Spinal cord (tissue), 9 donors: ENCODE measurements at regions not wholly inside any gene's neighbourhood (a gene's known extent, or its start where the extent isn't known, plus 50 kb on each side); places are given as distances from the start of the nearest gene placed in this dataset.

Experiments used
- DNase-seq, 6 donors: peaks; one replicate each; pipeline versions ENCODE4 v3.0.0 to v3.0.0-alpha.2; 2013 to 2015; ENCODE audit warnings: low spot score in 6 of 6, low read depth in 4 of 6
- H3K27ac ChIP-seq: one replicate; pipeline ENCODE4 v1.5.1; 2013; ENCODE audit warnings: low read depth, low read length, control low read depth
- H3K27me3 ChIP-seq: one replicate; pipeline ENCODE4 v1.6.1; 2013; ENCODE audit warnings: low read length; ENCODE audit not compliant: control insufficient read depth, insufficient read depth
- H3K36me3 ChIP-seq: one replicate; pipeline ENCODE4 v1.6.1; 2013; ENCODE audit warnings: low read length; ENCODE audit not compliant: control insufficient read depth, insufficient read depth
- H3K4me1 ChIP-seq: one replicate; pipeline ENCODE4 v1.6.1; 2013; ENCODE audit warnings: low read length; ENCODE audit not compliant: control insufficient read depth, insufficient read depth
- H3K4me3 ChIP-seq: one replicate; pipeline ENCODE4 v1.5.1; 2013; ENCODE audit warnings: low read depth, low read length, control low read depth
- H3K9me3 ChIP-seq: one replicate; pipeline ENCODE4 v1.6.1; 2013; ENCODE audit warnings: low read length; ENCODE audit not compliant: control insufficient read depth, insufficient read depth
- WGBS: methylation state at CpG from one replicate; pipeline ENCODE4 v1.1.5; 2013; ENCODE audit warnings: missing lambda C conversion rate; ENCODE audit not compliant: insufficient coverage; 5-methylcytosine and 5-hydroxymethylcytosine counted together
- donor health status: healthy.

DNA sequence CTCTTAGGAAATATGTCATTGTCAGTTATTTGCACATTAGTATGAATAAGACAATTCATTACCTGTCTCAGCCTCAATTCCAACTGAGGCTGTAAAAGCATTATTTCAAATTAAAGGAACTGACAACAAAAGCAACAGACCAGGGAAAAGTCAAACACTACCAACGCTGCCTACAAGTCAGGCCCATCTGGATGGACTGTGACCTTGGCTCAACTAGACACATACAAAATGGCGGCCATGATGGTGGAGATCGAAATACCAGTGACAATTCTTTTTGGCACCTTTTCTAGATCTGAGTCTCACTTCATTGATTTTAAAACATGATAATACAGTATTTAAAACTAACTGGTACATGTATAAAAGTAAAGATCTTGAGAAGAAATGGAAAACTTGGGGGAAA lies 160.7 kb downstream of the DHX15 start:
- WGBS, result 100% methylated on average over 1 of the region's 3 CpGs
- no peaks in the 10 kb centered on the region for H3K36me3 ChIP-seq
- no peaks in the 10 kb centered on the region for H3K9me3 ChIP-seq
- no peak for DNase-seq
- H3K4me3 ChIP-seq, result no peak overlapping the region
- no peaks in the 10 kb centered on the region for H3K4me1 ChIP-seq
- H3K27ac ChIP-seq, result no peak overlapping the region
- H3K27me3 ChIP-seq, result no peaks in the 10 kb centered on the region

DNA sequence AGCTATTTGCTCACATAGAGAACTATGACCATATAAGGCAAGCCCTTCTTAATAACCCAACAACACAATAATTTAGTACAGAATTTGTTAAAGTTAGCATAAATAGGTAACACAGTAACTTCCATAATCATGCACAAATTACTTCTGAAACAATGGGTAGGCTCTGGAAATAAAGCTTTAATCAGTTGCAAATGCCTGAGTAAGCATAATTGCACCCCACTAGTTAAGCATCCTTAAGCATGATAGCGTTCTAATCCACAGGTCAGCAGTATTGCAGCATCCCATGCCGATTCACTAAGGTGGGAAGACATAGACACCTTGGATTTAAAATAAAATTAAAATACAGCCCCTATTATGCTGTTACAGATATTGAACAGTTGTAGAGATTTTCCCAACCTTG lies 161.7 kb downstream of the DHX15 start:
- Histone ChIP-seq H3K27me3 (no peaks in the 10 kb centered on the region), H3K9me3 (no peaks in the 10 kb centered on the region), H3K4me3 (no peak overlapping the region), H3K27ac (no peak overlapping the region), H3K4me1 (no peaks in the 10 kb centered on the region), H3K36me3 (no peaks in the 10 kb centered on the region)
- DNase-seq, result peak in 1 of 6 donors; percentile 45
- WGBS, result no CpG with 5 or more reads among the region's 2 CpGs

DNA sequence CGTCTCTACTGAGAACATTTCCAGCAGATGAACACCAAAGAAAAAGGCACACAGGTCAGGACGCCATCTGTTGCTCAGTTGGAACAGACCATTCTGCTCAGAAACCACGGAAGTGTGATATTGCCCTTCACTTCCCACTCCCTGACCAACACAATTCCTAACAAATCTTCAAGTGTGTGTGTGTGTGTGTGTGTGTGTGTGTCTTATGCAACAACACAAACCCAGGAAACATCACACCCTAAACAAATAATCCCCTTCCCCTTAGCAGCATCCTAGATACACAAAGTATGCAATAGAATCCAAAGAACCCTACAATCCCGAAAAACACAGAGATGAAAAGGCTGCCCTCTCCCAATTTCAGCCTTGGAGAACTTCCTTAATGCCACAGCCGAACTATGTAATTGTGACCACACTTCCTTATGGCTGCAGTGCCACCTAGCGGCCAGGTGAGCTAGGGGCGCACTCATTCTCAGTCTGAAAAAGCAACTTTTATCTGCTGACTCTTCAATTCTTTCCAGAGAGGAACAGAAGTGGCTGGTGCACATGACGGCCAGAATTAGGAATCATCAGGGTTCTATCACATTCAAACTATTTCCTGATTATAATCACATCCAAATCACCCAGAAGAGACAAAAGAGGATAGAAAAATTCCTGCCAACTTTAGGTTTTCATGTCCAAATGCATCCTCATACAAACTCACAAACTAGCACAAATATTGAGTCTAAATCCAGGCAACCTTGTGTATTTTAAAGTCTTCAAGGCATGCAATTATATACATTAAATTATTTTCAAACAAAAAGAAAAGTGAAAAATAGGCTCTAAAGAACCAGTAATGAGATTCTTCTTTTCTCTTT lies 164.9 kb downstream of the DHX15 start:
- 7% methylated on average over 5 of the region's 8 CpGs for WGBS
- DNase-seq, result peak; percentile 29 to 89 (median 50)
- H3K27ac ChIP-seq, result no peak overlapping the region
- H3K9me3 ChIP-seq, result no peaks in the 10 kb centered on the region
- H3K36me3 ChIP-seq, result no peaks in the 10 kb centered on the region
- no peak overlapping the region for H3K4me3 ChIP-seq
- H3K4me1 ChIP-seq, result no peaks in the 10 kb centered on the region
- H3K27me3 ChIP-seq, result no peaks in the 10 kb centered on the region

DNA sequence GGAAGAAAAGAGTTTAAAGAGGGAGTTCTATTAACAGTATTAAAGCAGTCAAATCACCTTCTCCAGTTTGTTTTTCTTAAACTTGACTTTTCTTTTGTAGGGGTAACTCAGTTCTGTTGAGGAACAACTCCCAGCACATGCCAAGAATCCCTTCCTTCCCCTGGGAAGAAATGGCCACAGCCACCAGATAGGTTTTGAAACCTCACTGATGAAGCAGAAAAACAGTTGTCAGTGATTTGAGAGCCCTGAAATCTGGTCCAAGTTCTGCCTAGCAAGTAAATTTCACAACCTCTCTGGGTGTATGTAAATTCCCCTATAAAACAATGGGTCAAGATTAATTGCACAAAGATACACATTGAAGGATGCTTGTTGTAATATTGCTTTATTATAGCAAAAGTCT lies 167.1 kb downstream of the DHX15 start:
- Histone ChIP-seq H3K9me3 (no peaks in the 10 kb centered on the region), H3K4me3 (no peak overlapping the region), H3K27ac (no peak overlapping the region), H3K36me3 (no peaks in the 10 kb centered on the region), H3K27me3 (no peaks in the 10 kb centered on the region), H3K4me1 (no peaks in the 10 kb centered on the region)
- no peak for DNase-seq

DNA sequence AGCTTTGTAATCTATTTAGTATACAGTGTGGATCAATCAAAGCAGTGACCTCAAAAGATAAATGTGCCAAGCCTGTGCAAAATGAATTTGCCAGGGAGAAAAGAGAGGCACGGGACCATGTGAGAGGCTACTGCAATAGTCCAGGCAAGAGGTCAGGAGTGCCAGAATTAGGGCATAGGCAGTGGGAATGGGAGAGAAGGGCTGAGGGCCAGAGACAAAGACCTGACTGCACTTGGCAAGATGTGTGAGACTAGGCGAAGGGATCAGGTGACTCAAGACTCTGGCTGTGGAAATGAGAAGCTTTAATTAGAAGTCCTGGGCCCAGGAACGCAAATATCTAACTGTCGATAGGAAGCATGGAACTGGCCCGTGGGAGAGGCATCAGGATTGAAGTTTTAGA lies 168.1 kb downstream of the DHX15 start:
- H3K27ac ChIP-seq, result no peak overlapping the region
- WGBS, result 91% methylated on average over 5 of the region's 5 CpGs
- no peak overlapping the region for H3K4me3 ChIP-seq
- H3K27me3 ChIP-seq, result no peaks in the 10 kb centered on the region
- H3K9me3 ChIP-seq, result no peaks in the 10 kb centered on the region
- H3K4me1 ChIP-seq, result no peaks in the 10 kb centered on the region
- no peak for DNase-seq
- H3K36me3 ChIP-seq, result no peaks in the 10 kb centered on the region

DNA sequence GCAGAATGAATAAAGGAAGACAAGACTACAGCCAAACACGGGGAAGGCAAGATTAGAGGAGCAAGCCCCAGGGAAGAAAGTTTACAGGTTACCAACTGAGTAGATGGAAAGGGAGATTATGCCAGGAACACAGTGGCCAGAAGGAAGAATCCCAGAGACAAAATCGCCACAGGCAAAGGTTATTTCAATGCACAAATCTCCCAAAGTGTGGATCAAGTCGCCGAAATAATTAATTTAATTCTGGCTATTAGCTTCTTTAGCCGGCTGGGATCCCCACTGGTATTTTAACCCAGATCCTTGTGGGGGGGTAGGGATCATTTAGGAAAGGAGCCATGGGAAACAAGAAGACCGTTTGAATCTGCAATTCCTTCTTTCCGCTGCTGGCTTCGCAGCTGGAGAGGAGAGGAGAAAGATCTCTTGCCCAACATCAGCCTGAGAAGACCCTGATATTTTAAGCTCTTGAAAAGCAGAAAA lies 171.0 kb downstream of the DHX15 start:
- Histone ChIP-seq H3K36me3 (no peaks in the 10 kb centered on the region), H3K4me3 (no peak overlapping the region), H3K27me3 (no peaks in the 10 kb centered on the region), H3K4me1 (no peaks in the 10 kb centered on the region), H3K27ac (no peak overlapping the region), H3K9me3 (no peaks in the 10 kb centered on the region)
- 25% methylated on average over 1 of the region's 8 CpGs for WGBS
- no peak for DNase-seq

DNA sequence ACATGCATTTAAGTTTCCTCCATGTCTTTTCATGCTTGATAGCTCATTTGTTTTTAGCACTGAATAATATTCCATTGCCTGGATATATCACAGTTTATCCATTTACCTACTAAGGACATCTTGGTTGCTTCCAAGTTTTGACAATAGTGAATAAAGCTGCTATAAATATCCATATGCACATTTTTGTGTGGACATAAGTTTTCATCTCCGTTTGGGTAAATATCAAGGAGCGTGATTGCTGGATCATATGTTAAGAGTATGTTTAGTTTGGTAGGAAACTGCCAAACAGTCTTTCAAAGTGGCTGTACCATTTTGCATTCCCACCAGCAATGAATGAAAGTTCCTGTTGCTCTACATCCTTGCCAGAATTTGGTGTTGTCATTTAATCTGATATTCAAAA lies 172.5 kb downstream of the DHX15 start:
- H3K4me1 ChIP-seq, result no peaks in the 10 kb centered on the region
- no peaks in the 10 kb centered on the region for H3K27me3 ChIP-seq
- H3K9me3 ChIP-seq, result no peaks in the 10 kb centered on the region
- WGBS, result no CpG with 5 or more reads among the region's 2 CpGs
- no peaks in the 10 kb centered on the region for H3K36me3 ChIP-seq
- peak in 1 of 6 donors; percentile 79 for DNase-seq
- H3K27ac ChIP-seq, result no peak overlapping the region
- no peak overlapping the region for H3K4me3 ChIP-seq

DNA sequence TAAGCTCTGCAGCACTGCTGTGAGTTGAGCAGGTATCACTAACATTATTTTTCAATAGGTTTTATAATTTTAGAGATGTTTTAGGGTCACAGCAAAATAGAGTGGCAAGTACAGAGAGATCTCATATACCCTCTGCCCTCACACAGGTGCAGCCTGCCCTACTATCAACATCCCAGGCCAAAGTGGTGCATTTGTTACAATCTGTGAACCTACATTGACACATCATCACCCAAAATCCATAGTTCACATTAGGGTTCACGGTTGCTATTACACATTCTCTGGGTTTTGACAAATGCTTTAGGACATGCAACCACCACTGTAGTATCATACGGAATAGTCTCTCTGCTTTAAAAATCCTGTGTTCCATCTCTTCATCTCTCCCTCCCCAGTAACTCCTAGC lies 173.1 kb downstream of the DHX15 start:
- no peak for DNase-seq
- no peak overlapping the region for H3K4me3 ChIP-seq
- no peaks in the 10 kb centered on the region for H3K4me1 ChIP-seq
- H3K27ac ChIP-seq, result no peak overlapping the region
- no peaks in the 10 kb centered on the region for H3K27me3 ChIP-seq
- no peaks in the 10 kb centered on the region for H3K36me3 ChIP-seq
- H3K9me3 ChIP-seq, result no peaks in the 10 kb centered on the region
- WGBS, result 87% methylated on average over 2 of the region's 2 CpGs

DNA sequence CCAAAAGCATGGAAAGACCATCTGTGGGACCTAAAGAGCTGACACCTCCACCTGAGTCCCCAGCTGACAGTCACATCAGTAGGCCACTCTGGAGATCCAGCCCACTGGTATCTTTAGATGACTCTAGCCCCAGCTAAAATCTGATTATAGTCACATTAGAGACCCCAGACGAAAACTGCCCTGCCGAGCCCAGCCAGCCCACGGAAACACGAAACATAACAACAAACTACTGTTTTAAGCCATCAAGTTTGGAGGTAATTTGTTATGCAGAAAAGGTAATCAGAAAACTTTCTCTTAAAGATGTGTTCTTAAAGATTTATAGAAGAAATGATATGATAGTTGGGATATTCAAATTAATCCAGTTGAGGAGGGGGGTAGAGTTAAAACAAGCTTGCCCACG lies 175.7 kb downstream of the DHX15 start:
- H3K27ac ChIP-seq, result no peak overlapping the region
- no peak for DNase-seq
- WGBS, result no CpG with 5 or more reads among the region's 5 CpGs
- H3K9me3 ChIP-seq, result no peaks in the 10 kb centered on the region
- no peaks in the 10 kb centered on the region for H3K27me3 ChIP-seq
- H3K4me1 ChIP-seq, result no peaks in the 10 kb centered on the region
- no peaks in the 10 kb centered on the region for H3K36me3 ChIP-seq
- no peak overlapping the region for H3K4me3 ChIP-seq

DNA sequence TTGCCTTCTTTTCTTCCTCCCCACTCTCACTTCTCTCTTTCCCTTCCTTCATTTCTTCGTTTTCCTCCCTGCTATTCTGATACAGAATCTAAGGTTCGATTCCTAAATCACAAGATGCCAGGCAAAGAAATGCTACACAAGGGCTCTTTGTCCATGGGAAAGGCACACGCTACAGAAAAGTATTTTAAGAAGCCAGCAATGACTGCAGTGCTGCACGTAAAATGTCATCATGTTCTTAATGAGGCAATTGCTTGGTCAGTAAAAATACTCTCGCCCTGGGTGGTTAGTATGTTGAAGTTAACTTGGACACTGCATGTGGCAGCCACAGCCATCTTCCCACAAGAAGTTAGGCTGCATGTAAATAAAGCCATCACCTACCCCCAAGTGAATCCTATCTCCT lies 178.4 kb downstream of the DHX15 start:
- H3K4me1 ChIP-seq, result no peaks in the 10 kb centered on the region
- H3K27me3 ChIP-seq, result no peaks in the 10 kb centered on the region
- DNase-seq, result no peak
- no peaks in the 10 kb centered on the region for H3K9me3 ChIP-seq
- no peak overlapping the region for H3K4me3 ChIP-seq
- WGBS, result 77% methylated on average over 3 of the region's 5 CpGs
- H3K27ac ChIP-seq, result no peak overlapping the region
- H3K36me3 ChIP-seq, result no peaks in the 10 kb centered on the region
